IMR-90 (cell line): ENCODE measurements at regions not wholly inside any gene's neighbourhood (a gene's known extent, or its start where the extent isn't known, plus 50 kb on each side); places are given as distances from the start of the nearest gene placed in this dataset.

ENCODE experiments used
- ATAC-seq: fragments of 200-7000 bp; cut with Tn5 transposase; 2 replicates; pipeline ENCODE4 v1.9.1; 2020; ENCODE audit warnings: low read depth, mild to moderate bottlenecking, moderate library complexity
- BruUV-seq: library from RNA; stranded (reverse); fragments of 400-500 nt; replicated peaks from 2 replicates; lab custom pipeline; 2021; lab: Mats Ljungman, UMichigan
- CTCF ChIA-PET: fragments of 300-600 bp; formaldehyde crosslinking; extraction: SDS; loops from one replicate; lab custom pipeline; 2021; ENCODE audit warnings: antibody characterized with exemption; lab: Yijun Ruan, JAX
- POLR2A ChIA-PET: fragments of 300-600 bp; sonication (Branson Sonifier 250); formaldehyde crosslinking; loops from one replicate; lab custom pipeline; 2022; ENCODE audit warnings: antibody characterized with exemption; ENCODE audit not compliant: unreplicated experiment; lab: Charles Lee
- DNase-seq: peaks from one replicate; pipeline ENCODE4 v3.0.0; 2013
- H2AFZ ChIP-seq: replicated peaks from 2 replicates; pipeline ENCODE3; 2013; ENCODE audit warnings: low read length, mild to moderate bottlenecking; ENCODE audit not compliant: poor library complexity
- H2AK5ac ChIP-seq: 2 replicates; pipeline ENCODE4 v1.6.1; 2013; ENCODE audit warnings: low read depth, low read length, inconsistent platforms
- H2AK9ac ChIP-seq: replicated peaks from 2 replicates; pipeline ENCODE3; 2013; ENCODE audit warnings: mild to moderate bottlenecking, low read depth, low read length, moderate library complexity; ENCODE audit not compliant: poor library complexity
- H2BK120ac ChIP-seq: 2 replicates; pipeline ENCODE4 v1.6.1; 2013; ENCODE audit warnings: low read depth, low read length, inconsistent platforms
- H2BK15ac ChIP-seq: 3 replicates; pipeline ENCODE4 v1.6.1; 2013; ENCODE audit warnings: low read depth, low read length, inconsistent platforms
- H2BK20ac ChIP-seq: 2 replicates; pipeline ENCODE4 v1.6.1; 2013; ENCODE audit warnings: low read depth, mild to moderate bottlenecking, inconsistent platforms, low read length, moderate library complexity
- H2BK5ac ChIP-seq: 2 replicates; pipeline ENCODE4 v1.6.1; 2013; ENCODE audit warnings: mild to moderate bottlenecking, low read depth, low read length, inconsistent platforms; ENCODE audit not compliant: poor library complexity, severe bottlenecking
- H3K14ac ChIP-seq: replicated peaks from 2 replicates; pipeline ENCODE4 v1.6.1; 2013; ENCODE audit warnings: low read depth, low read length, inconsistent platforms
- H3K18ac ChIP-seq: 2 replicates; pipeline ENCODE4 v1.6.1; 2013; ENCODE audit warnings: low read depth, low read length, control low read depth
- H3K23ac ChIP-seq: 2 replicates; pipeline ENCODE4 v1.6.1; 2013; ENCODE audit warnings: low read depth, low read length, inconsistent platforms
- H3K27ac ChIP-seq: 2 replicates; pipeline ENCODE4 v1.5.1; 2013; ENCODE audit warnings: mild to moderate bottlenecking, control low read depth, low read length; ENCODE audit not compliant: insufficient read depth
- H3K27me3 ChIP-seq: 2 replicates; pipeline ENCODE4 v1.6.1; 2013; ENCODE audit warnings: low read length; ENCODE audit not compliant: control insufficient read depth, insufficient read depth
- H3K36me3 ChIP-seq: 2 replicates; pipeline ENCODE4 v1.6.1; 2013; ENCODE audit warnings: low read length, mixed read lengths; ENCODE audit not compliant: control insufficient read depth, insufficient read depth
- H3K4ac ChIP-seq: 2 replicates; pipeline ENCODE4 v1.6.1; 2013; ENCODE audit warnings: low read depth, low read length, inconsistent platforms
- H3K4me1 ChIP-seq: 2 replicates; pipeline ENCODE4 v1.6.1; 2013; ENCODE audit warnings: low read length, mixed read lengths; ENCODE audit not compliant: control insufficient read depth, insufficient read depth
- H3K4me2 ChIP-seq: 2 replicates; pipeline ENCODE4 v1.6.1; 2013; ENCODE audit warnings: low read depth, mild to moderate bottlenecking, control low read depth, low read length, moderate library complexity
- H3K4me3 ChIP-seq: 2 replicates; pipeline ENCODE4 v1.5.1; 2013; ENCODE audit warnings: low read depth, mild to moderate bottlenecking, control low read depth, low read length, moderate library complexity; ENCODE audit not compliant: insufficient read depth
- H3K56ac ChIP-seq: 2 replicates; pipeline ENCODE4 v1.6.1; 2013; ENCODE audit warnings: low read length, inconsistent platforms; ENCODE audit not compliant: insufficient read depth; ENCODE audit errors: extremely low read depth
- H3K79me1 ChIP-seq, 2 experiments: 2 replicates each; pipeline ENCODE4 v1.6.1; 2013; ENCODE audit warnings: low read length in 2 of 2, inconsistent platforms in 1 of 2, low read depth in 1 of 2
- H3K9ac ChIP-seq: 2 replicates; pipeline ENCODE4 v1.6.1; 2013; ENCODE audit warnings: low read depth, low read length, control low read depth
- H3K9me1 ChIP-seq: 2 replicates; pipeline ENCODE4 v1.6.1; 2013; ENCODE audit warnings: low read length, inconsistent platforms; ENCODE audit not compliant: insufficient read depth
- H3K9me3 ChIP-seq: 2 replicates; pipeline ENCODE4 v1.6.1; 2013; ENCODE audit warnings: low read length; ENCODE audit not compliant: control insufficient read depth, insufficient read depth
- H4K20me1 ChIP-seq: 2 replicates; pipeline ENCODE4 v1.6.1; 2013; ENCODE audit warnings: low read length, inconsistent platforms; ENCODE audit not compliant: insufficient read depth
- H4K5ac ChIP-seq: 2 replicates; pipeline ENCODE4 v1.6.1; 2013; ENCODE audit warnings: mild to moderate bottlenecking, low read depth, low read length, control low read depth
- H4K8ac ChIP-seq, 2 experiments: 2 replicates each; pipeline ENCODE4 v1.6.1; 2013; ENCODE audit warnings: low read depth in 2 of 2, low read length in 2 of 2, control low read depth in 1 of 2, inconsistent platforms in 1 of 2
- H4K91ac ChIP-seq: 2 replicates; pipeline ENCODE4 v1.6.1; 2013; ENCODE audit warnings: low read depth, low read length, inconsistent platforms; ENCODE audit not compliant: insufficient read depth
- CEBPB ChIP-seq: IDR thresholded peaks from 2 replicates; pipeline ENCODE4 v1.6.1; 2012; ENCODE audit warnings: low read depth, low read length, improper control_type of control experiment
- ELK1 ChIP-seq: fragments of 150-350 bp; IDR thresholded peaks from 2 replicates; pipeline ENCODE4 v1.6.1; 2016; ENCODE audit warnings: low read depth, mild to moderate bottlenecking, low read length, moderate library complexity, borderline replicate concordance
- FOS ChIP-seq: fragments of 150-350 bp; IDR thresholded peaks from 2 replicates; pipeline ENCODE4 v1.6.1; 2016; ENCODE audit warnings: low read depth, low read length
- NFE2L2 ChIP-seq: fragments of 150-350 bp; IDR thresholded peaks from 2 replicates; pipeline ENCODE4 v1.6.1; 2016; ENCODE audit warnings: low read depth, mild to moderate bottlenecking, low read length
- POLR2A ChIP-seq: IDR thresholded peaks from 2 replicates; pipeline ENCODE4 v1.6.1; 2012; ENCODE audit warnings: mild to moderate bottlenecking, low read depth, low read length
- RAD21 ChIP-seq: IDR thresholded peaks from 2 replicates; pipeline ENCODE4 v1.6.1; 2012; ENCODE audit warnings: low read length, improper control_type of control experiment
- RCOR1 ChIP-seq: IDR thresholded peaks from 2 replicates; pipeline ENCODE4 v1.6.1; 2012; ENCODE audit warnings: mild to moderate bottlenecking, low read length, improper control_type of control experiment; ENCODE audit not compliant: insufficient replicate concordance
- RFX5 ChIP-seq: IDR thresholded peaks from 2 replicates; pipeline ENCODE4 v1.8.0; 2012; ENCODE audit warnings: low read depth, mild to moderate bottlenecking, low read length, moderate library complexity
- SMC3 ChIP-seq: fragments of 150-350 bp; IDR thresholded peaks from 2 replicates; pipeline ENCODE4 v1.6.1; 2016; ENCODE audit warnings: low read depth, mild to moderate bottlenecking, antibody characterized with exemption, low read length, moderate library complexity
- dilution Hi-C: fragments of 300-500 bp; cut with HindIII; formaldehyde crosslinking; loops from one replicate; pipeline ENCODE4 v1.14.3; 2018; ENCODE audit warnings: low sequenced_read_pairs; ENCODE audit not compliant: unreplicated experiment
- in situ Hi-C: fragments of 300-500 bp; cut with MboI; formaldehyde crosslinking; loops from 3 replicates; pipeline ENCODE4 v1.14.3; 2019; ENCODE audit warnings: low sequenced_read_pairs, inconsistent platforms, mixed read lengths
- intact Hi-C: fragments of 100-400 bp; cut with micrococcal nuclease; formaldehyde crosslinking; loops from 2 replicates; pipeline ENCODE4 v1.10.0; 2022

DNA sequence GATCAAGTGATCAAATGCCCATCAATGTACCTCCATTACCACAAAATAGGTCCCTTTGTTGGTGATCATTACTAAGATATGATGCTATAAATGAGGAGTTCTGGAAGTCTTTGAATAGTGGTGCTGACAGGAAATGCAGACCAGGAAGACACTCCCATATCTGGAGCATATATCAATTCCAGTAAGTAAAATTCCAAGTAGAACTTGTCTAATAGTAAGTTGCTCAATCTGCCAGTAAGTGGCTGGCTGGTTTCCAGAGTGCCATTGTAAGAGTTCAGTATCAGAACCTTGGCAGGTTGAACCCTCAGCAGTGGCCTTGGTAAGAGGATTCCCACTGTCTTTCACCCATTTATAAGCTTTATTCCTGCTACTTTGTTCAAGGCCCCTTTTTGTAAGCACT is 379.9 kb upstream of the RBMS3 start:
- intact Hi-C loops (no loop called here), dilution Hi-C loops (no loop called here), in situ Hi-C loops (no loop called here)
- H4K5ac ChIP-seq: no peak overlapping the region
- ChIA-PET CTCF (interaction anchor here (0.6 kb wide), 1 partner anchor 10 kb away, joined by 3 read pairs; no protein-coding TSS in a partner anchor), POLR2A (no interaction called here)
- ATAC-seq (no peak), DNase-seq (no peak)
- H2AK5ac ChIP-seq: no peak overlapping the region
- H3K79me1 ChIP-seq: no peaks in the 10 kb centered on the region
- no peak overlapping the region for H3K4me2 ChIP-seq
- H3K18ac ChIP-seq: no peak overlapping the region
- no peak overlapping the region for H3K4ac ChIP-seq
- no peak overlapping the region for H2BK120ac ChIP-seq
- H3K9ac ChIP-seq: no peak overlapping the region
- H3K23ac ChIP-seq: no peak overlapping the region
- no peaks in the 10 kb centered on the region for H3K36me3 ChIP-seq
- no peaks in the 10 kb centered on the region for H3K4me1 ChIP-seq
- H3K9me1 ChIP-seq: no peaks in the 10 kb centered on the region
- TF ChIP-seq RAD21: no peak
- TF ChIP-seq RCOR1: no peak
- no peak for TF ChIP-seq FOS
- TF ChIP-seq RFX5: no peak
- no peak for TF ChIP-seq CEBPB
- TF ChIP-seq ELK1: no peak
- TF ChIP-seq SMC3: no peak
- no peak for TF ChIP-seq NFE2L2
- no peak for TF ChIP-seq POLR2A
- H2BK15ac ChIP-seq: no peak overlapping the region
- no peaks in the 10 kb centered on the region for H3K27me3 ChIP-seq
- no peak overlapping the region for H2BK20ac ChIP-seq
- no peak overlapping the region for H2AK9ac ChIP-seq
- H3K56ac ChIP-seq: no peak overlapping the region
- no peak overlapping the region for H4K8ac ChIP-seq
- H4K20me1 ChIP-seq: no peaks in the 10 kb centered on the region
- BruUV-seq: no TSS peak
- H3K9me3 ChIP-seq: no peaks in the 10 kb centered on the region
- H3K4me3 ChIP-seq: no peak overlapping the region
- H2BK5ac ChIP-seq: no peak overlapping the region
- H2AFZ ChIP-seq: no peak overlapping the region
- H4K91ac ChIP-seq: no peak overlapping the region
- no peak overlapping the region for H3K14ac ChIP-seq
- H3K27ac ChIP-seq: no peak overlapping the region
